Astrocyte of the hippocampus (primary cell): ENCODE measurements at regions not wholly inside any gene's neighbourhood (a gene's known extent, or its start where the extent isn't known, plus 50 kb on each side); places are given as distances from the start of the nearest gene placed in this dataset.

Experiments used
- DNase-seq: peaks from one replicate; pipeline ENCODE4 v3.0.0; 2011; ENCODE audit warnings: low read depth, low spot score

- no peak for DNase-seq
Measured at GRCh38 chr18:25725501-25725900, 364.9 kb downstream of the SS18 start.

- DNase-seq = peak; percentile 23
Measured at GRCh38 chr18:25724997-25725396, 365.4 kb downstream of the SS18 start.

GRCh38 chr18:25724121-25724520 lies 366.3 kb downstream of the SS18 start:
- no peak for DNase-seq

- DNase-seq = no peak
Measured at GRCh38 chr18:25713103-25713502, 361.1 kb upstream of the ZNF521 start.

- no peak for DNase-seq
Measured at GRCh38 chr18:25710981-25711380, 359.0 kb upstream of the ZNF521 start.

- no peak for DNase-seq
Measured at GRCh38 chr18:25705650-25706049, 353.7 kb upstream of the ZNF521 start.

GRCh38 chr18:25704494-25704893 lies 352.5 kb upstream of the ZNF521 start:
- peak; percentile 25 for DNase-seq

- DNase-seq = no peak
Measured at GRCh38 chr18:25704071-25704470, 352.1 kb upstream of the ZNF521 start.

- no peak for DNase-seq
Measured at GRCh38 chr18:25701821-25702220, 349.9 kb upstream of the ZNF521 start.

GRCh38 chr18:25686960-25687500 lies 335.1 kb upstream of the ZNF521 start:
- DNase-seq = no peak

- no peak for DNase-seq
Measured at GRCh38 chr18:25685088-25685487, 333.1 kb upstream of the ZNF521 start.

- no peak for DNase-seq
Measured at GRCh38 chr18:25679491-25679890, 327.5 kb upstream of the ZNF521 start.

GRCh38 chr18:25678221-25678620 lies 326.3 kb upstream of the ZNF521 start:
- DNase-seq = no peak

- no peak for DNase-seq
Measured at GRCh38 chr18:25675123-25675850, 323.3 kb upstream of the ZNF521 start.

GRCh38 chr18:25674183-25674582 lies 322.2 kb upstream of the ZNF521 start:
- no peak for DNase-seq

- DNase-seq = no peak
Measured at GRCh38 chr18:25672490-25672889, 320.5 kb upstream of the ZNF521 start.

GRCh38 chr18:25669741-25670140 lies 317.8 kb upstream of the ZNF521 start:
- DNase-seq = no peak

GRCh38 chr18:25662272-25662671 lies 310.3 kb upstream of the ZNF521 start:
- DNase-seq = no peak

- no peak for DNase-seq
Measured at GRCh38 chr18:25661831-25662230, 309.9 kb upstream of the ZNF521 start.

GRCh38 chr18:25659541-25659940 lies 307.6 kb upstream of the ZNF521 start:
- DNase-seq = no peak

GRCh38 chr18:25658476-25658875 lies 306.5 kb upstream of the ZNF521 start:
- no peak for DNase-seq

- no peak for DNase-seq
Measured at GRCh38 chr18:25651553-25651952, 299.6 kb upstream of the ZNF521 start.

GRCh38 chr18:25650201-25650941 lies 298.4 kb upstream of the ZNF521 start:
- DNase-seq = peak; percentile 93
